Endometrial microvascular endothelial cells (primary cell): ENCODE measurements at regions not wholly inside any gene's neighbourhood (a gene's known extent, or its start where the extent isn't known, plus 50 kb on each side); places are given as distances from the start of the nearest gene placed in this dataset.

Experiments
- in situ Hi-C: cut with HindIII; loops from 2 replicates; pipeline ENCODE4 v1.10.0; 2017; ENCODE audit warnings: low sequenced_read_pairs, low pct_unique_long_range_greater_than_20kb; ENCODE audit errors: inconsistent ontology term

DNA sequence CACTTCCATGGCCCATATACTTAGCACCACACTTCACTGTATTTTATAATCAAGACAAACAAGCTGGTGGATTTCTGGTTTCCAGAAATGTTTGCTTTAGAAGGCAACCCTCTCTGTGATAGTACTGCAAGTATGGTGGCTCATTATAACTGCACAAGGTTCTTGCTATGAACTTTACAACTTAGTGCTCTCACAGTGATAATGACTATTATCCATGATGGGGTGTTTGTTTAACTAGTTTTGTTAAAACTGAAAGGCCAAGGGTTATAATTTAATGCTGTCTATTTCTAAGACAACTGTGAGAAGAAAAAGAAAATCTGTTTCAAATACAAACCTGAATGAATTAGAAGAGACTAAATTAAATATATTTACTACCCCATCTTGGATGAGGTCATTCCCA is 903.2 kb downstream of the ADGRL2 start:
- in situ Hi-C loops, result loop anchor here (25.0 kb wide), 1 partner anchor 892 kb away; the partner anchor contains the start of gene ADGRL2

DNA sequence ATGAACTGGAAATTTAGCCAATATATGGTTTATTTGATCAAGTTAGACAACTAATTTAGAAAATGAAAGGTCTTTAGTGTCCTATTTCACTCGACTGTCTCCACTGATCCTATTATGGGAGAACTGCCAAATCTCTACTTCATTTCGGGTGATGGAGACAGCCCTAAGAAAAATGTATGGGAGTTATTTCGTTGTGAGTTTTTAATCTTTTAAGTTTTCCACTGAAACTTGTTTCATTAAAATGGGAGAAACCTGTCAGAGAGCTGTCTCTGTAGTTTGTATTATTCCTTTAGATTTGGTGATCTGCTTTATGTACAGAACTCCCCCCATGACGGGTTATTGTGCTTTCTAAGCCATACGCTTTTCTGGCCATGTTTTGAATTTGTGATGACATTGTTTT is 899.7 kb downstream of the ADGRL2 start:
- in situ Hi-C loops, result loop anchor here (25.0 kb wide), 1 partner anchor 888 kb away; the partner anchor contains the start of gene ADGRL2

DNA sequence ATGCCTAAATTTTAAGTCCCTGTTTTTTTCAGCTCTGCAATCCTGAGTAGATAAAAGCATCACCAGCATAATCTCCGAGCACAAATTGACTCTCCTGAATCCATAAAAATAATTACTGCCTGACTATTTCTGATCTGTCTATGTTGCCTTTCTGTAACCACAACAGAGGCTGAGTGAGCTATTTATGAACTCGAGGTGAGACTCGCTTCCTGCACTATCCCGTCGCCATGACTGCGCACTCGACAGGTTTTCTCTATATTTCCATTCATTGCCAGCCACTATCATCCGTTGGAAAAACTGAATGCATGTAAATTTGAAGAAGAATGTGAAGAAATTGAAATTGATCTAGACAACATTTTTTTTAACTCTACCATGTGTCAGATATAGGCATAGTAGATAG is 897.2 kb downstream of the ADGRL2 start:
- in situ Hi-C loops, result no loop called here

DNA sequence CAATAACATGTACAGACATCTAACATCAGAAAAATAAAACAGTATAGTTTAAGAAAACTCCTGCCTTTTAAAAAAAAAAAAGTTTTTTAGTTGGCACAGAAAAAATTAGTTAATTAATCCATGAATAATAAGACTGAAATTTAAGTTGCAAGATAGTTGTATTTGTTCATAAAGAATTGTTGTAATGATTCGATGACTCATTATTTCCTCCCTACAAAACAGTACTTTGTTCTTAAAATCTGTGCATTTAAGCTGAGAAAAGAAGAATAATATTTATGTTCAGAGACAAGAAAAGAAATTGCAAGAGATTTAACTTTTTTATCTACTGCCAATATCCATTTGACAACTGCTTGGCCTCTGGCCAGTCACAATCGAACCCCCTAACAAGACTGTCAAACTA is 894.7 kb downstream of the ADGRL2 start:
- in situ Hi-C loops, result no loop called here

DNA sequence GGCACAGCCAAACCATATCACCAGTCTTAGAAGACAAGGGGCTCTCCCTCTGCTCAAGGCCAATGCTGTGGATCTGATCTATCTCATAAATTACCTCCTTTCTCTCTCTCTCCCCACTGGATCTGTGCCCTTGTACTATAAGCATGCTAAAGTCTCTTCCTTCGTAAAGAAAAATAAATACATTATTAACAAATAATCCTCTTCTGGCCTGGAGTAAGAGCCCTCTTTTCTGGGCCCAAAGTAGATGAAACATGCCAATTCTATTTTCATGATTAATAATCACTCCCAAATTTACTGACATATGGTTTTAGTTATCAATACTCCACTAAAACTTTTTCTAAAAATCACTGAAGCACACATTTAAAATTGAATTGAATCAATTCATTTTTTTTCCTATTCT is 889.7 kb downstream of the ADGRL2 start:
- in situ Hi-C loops, result no loop called here

DNA sequence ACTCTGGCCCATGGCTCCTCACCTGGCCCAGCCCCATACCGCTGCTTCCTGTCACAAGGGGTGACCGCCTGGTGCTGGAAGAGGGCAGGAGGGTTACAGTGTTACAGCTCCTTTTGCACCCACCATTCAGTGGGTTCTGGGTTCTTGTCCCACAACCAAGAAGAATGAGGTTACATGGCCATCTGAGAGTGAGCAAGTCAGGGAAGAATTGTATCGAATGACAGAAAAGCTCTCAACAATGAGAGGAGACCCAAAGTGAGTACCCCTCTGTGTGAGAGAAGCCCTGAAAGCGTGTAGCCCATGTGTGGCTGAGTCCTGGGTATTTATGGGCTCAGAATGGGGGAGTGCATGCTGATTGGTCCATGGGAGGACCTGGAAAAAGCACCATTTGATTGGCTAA is 888.5 kb downstream of the ADGRL2 start:
- in situ Hi-C loops, result no loop called here

DNA sequence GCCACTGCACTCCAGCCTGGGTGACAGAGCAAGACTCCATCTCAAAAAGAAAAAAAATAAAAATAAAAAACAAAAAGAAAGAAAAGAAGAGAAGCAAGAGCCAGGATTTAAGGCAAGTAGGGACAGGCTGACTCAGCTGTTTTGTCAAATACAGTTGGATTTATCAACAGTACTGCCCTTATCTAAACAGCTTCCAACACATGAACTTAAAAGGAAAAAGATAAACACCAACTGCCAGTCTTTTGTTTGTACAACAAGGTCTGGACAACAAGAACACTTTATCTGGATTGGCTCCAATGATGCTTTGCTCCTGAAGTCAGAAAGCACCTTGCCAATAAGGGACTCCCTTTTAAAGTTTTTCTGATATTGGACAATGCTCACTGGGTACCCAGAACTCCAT is 886.0 kb downstream of the ADGRL2 start:
- in situ Hi-C loops, result no loop called here

DNA sequence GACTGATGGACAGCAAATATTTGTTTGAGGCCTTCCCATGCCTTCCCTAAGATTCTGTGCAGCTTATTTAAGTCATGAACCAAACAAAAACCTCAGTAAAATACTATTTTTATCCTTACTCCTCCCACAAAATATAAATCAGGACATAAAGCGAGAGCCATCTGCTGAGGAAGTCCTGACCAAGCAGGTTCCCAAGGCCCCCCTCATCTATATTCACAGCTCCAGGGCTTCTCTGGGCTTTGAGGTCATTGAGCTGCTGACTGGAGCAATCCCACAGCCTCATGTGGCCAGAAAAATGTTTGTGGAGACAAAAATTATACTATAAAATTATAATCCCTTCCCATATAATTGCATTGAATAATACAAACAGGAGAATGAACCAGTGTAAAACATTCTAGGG is 846.2 kb downstream of the ADGRL2 start:
- in situ Hi-C loops, result no loop called here

DNA sequence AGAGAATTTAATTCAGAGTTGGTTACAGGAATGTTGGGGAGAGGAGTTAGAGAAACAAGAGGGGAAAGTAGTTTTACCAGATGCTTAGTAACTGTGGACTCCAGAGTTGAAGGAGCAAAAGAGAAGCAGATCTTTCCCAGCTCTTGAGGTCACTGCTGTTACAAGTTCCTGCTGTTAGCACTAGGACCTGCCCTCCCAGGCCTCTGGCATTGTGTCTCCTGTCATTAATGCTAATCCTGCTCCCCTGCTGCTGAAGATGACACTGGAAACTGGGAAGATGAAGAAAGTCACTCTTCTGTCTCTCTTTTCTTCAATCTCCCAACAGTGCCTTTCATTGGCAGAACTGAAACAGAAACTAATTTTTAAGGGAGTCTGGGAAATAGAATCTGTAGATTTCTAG is 845.6 kb downstream of the ADGRL2 start:
- in situ Hi-C loops, result no loop called here

DNA sequence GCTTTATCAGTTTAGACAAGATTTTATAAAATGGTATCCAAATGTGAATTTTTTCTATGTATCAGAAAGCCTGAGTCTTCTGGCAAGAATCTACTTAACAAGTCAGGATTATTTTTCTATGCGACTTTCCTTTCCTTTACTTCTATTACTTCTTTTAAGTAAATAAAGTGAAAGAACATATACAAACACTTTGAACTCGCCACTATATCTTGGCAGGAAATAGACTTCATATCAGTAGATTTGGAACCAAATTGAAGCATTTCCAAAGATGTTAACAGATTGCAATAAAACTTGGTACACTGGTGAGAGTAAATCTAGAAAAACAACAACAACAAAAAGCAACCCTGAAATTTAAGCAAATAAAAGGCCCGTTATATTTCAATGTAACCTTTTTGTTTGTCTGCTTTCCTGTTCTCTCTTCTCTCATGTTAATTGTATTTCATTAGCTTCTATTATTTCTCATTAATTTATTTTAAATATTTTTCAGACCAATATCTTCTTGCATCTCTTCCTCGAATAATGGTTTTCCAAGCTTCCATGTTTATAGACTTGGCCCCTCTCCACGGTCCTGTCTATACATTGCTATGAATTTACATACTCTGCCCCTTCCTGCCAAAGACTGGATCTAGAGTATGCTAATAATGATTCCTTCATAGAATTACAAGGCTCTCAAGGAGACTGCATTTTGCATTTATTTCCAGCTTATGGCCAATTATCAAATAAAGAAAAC is 843.6 kb downstream of the ADGRL2 start:
- in situ Hi-C loops, result no loop called here

DNA sequence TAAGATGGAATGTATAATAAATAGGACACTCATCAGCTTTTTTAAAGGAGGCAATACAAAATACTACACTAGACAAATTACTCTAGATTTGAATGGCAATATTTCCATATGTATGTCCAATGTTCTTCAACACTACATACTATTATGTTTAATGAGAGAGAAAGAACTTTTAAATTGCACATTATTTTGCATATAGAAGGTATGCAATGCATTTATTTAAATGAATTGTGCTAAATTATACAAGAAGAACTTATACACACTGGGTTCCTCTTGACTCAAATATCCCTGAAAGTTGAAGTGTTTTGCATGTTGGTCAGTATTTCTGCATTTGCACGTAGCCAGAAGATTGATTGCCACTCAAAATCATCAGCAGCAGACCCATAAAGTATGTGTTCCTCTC is 839.6 kb downstream of the ADGRL2 start:
- in situ Hi-C loops, result no loop called here

DNA sequence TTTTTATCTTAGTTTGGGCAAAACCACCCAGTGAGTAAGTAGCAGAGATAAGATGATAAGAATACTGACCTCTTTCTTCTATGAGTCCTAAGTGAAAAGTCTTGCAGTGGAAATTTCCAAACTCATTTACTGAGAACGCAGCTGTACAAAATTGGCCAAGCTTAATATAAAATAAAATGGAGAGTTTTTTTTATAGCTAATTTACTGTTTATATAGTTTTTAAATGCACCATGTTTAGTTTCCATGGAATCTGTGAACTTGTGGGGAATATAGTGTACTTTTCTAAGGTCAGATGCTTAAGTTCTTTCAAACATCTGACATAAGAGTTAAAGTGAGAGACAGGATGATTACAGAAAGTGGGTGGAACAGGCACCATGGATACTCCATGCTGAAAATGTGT is 833.5 kb downstream of the ADGRL2 start:
- in situ Hi-C loops, result no loop called here

DNA sequence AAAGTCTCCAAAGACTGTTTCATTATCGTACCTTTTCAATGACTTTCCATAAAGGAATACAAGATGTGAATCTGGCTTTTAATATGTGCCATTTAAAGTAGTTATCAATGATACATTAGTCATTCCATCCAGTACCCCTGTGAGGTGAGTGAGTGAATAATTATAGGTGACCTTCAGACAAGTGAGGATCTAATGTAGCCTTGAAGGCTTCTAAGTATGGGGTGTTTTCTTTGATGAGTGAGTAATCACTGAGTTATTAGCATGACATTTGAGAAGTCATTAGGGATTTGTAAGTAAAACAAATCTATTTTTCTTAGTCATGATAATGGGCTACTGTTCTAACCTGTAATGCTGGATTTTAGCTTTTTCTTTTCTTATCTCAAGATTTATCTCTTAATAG is 831.4 kb downstream of the ADGRL2 start:
- in situ Hi-C loops, result no loop called here

DNA sequence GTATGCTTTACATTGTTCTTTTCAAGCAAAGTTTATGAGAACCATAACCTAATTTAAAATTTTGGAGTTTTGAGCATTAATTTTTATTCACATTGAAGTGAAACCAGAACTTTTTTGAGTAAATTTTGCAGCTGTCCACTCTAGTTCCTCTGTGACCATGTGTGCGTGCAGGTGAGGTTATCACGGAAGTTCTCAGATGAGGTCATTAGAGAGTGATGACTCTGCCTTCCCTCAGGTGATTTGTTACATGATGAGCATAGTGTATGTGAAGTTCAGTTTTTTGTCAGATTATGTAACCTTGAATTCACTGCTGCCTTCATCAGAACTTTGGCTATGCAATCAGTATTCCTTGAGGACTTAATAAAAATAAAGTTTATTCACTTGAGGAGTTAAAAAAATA is 828.2 kb downstream of the ADGRL2 start:
- in situ Hi-C loops, result no loop called here

DNA sequence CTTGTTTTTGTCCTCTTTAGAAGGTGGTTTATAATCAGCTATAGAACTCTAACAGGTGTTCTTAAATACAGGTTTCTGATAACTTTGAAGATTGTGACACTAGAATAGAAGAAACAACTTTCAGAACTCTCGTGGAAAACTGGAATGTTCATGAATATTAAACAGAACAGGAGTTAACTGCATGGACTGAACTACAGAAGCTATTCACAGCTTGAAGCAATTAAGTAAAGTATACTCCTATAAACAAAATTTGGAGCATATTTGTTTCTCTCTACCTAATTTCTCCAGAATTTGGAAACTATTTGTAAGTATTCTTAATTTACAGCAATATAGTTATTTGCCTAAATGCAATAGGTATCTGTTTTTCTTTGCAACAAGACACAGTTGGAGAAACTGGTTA is 824.8 kb downstream of the ADGRL2 start:
- in situ Hi-C loops, result no loop called here

DNA sequence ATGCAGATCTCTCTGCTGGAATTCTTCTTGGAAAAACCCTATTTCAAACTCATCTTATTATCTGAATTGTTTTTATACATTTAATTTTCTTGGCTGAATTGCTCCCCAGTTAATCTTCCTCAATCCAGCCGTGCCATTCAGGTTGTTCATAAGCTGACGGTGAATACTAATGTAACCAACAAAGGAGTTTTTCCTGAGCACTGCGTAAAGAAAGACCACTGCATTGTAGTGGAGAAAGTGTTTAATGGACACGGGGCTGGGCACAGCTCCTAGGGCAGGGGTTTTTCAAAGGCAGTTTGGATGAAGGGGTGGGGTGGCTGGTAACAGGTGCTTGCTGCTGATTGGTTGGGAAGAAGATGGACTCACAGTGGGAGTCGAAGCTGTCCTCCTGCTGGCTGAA is 820.3 kb downstream of the ADGRL2 start:
- in situ Hi-C loops, result no loop called here

DNA sequence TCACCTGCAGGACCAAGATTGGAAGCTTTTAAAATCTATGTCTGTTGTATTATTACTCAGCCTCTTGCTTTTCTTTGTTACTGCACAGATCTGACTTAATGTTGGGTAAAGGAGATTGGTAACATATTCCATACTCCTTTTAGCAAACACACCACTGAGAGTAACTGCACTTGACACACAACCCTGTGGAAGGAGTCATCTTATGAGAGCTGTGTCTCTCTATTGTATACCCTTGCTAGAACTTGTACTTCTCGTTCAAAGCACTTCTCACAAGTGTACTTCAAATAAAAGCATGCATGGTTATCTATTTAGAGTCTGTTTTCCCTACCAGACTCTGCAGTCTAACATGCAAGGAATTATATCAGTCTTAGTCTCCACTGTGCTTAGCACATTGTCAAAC is 813.4 kb downstream of the ADGRL2 start:
- in situ Hi-C loops, result no loop called here

DNA sequence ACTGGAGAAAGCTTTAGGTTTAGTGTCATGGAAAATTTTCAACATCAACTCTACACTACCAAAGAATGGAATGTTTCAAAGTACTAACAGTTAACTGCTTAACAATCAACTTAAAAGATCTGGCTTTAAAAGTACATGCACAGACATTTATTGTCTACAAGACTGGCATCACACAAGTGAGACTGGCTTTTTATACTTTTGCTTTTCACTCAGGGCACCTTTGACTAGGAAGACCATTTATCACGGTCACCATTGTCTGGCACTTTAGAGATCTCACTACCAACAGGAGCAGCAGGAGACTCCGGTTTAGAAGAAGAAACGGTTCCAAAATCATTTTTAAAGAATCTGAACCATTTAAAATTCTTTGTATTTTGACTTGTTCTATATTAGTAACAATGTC is 812.3 kb downstream of the ADGRL2 start:
- in situ Hi-C loops, result no loop called here

DNA sequence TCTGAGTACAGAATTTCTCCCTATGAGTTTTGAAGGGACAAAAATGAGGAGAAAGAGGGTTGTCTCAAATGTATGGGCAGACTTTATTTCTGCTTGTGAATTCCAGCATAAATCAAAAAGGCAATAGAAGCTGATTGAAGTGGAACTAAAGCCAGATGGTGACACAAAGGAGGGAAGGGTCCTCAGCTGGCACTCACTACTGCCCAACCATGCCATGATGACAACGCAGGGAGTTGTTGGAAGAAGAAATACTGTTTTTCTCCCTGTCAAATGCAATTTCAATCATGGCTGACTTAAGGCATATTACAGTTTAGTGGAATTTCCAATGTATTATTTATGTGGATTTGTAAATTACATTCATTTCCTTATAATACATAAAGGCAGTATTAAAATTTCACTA is 805.8 kb downstream of the ADGRL2 start:
- in situ Hi-C loops, result no loop called here

DNA sequence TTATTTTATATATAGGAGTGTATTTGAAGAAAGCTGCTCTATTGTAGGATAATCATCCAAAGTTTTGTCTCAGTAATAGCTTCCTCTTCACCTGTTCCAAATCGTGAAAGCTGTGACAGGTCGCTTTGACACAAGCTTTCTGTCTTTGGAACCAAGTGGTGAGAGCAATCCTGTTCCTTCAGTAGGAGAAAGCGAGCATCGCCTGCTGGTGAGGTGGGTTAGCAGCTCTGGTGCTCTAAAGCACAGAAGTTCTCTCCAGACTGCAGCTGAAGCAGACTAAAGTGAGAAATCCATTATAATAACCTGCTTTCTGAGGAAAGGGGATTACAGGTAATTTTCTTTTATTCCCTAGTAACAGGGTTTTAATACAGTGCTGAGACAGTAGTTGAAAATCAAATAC is 803.8 kb downstream of the ADGRL2 start:
- in situ Hi-C loops, result no loop called here

DNA sequence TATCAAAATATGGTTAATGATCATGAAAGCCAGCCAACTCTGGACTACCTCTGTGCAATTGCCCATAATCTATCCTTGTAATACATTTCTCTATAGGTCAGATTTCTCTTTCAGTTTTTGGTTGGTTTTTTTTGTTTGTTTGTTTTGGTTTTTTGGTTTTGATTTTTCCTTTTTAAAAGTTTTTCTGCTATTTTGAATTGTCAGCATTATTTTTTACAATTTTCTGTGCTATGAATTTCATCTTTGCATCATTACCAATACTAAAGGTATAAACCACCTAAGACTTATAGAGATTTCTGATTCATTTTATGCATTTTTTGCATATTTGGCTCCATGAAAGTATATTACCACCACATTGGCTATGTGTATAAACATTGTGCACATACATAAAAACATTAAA is 799.6 kb downstream of the ADGRL2 start:
- in situ Hi-C loops, result no loop called here
